Esophagus squamous epithelium (tissue), 5 donors: ENCODE measurements at regions not wholly inside any gene's neighbourhood (a gene's known extent, or its start where the extent isn't known, plus 50 kb on each side); places are given as distances from the start of the nearest gene placed in this dataset.

Experiments
- DNase-seq: peaks from one replicate; lab custom pipeline; 2025; lab: John Stamatoyannopoulos, UW
- H3K27ac ChIP-seq, 4 donors: fragments of 200-600 bp; sonication (generic); one replicate each; pipeline ENCODE4 v1.5.1; 2016 to 2019; ENCODE audit warnings: mild to moderate bottlenecking in 1 of 4
- H3K27me3 ChIP-seq, 4 donors: fragments of 200-600 bp; sonication (generic); 1 replicate in 3 of 4; 2 replicates in 1 of 4; pipeline versions ENCODE4 v1.5.1 to v1.6.0; 2017 to 2021; ENCODE audit warnings: antibody characterized with exemption in 1 of 4
- H3K36me3 ChIP-seq, 3 donors: fragments of 200-600 bp; sonication (generic); one replicate each; pipeline ENCODE4 v1.5.1; 2016 to 2019
- H3K4me1 ChIP-seq, 3 donors: fragments of 200-600 bp; sonication (generic); one replicate each; pipeline ENCODE4 v1.5.1; 2017 to 2019
- H3K4me3 ChIP-seq, 4 donors: fragments of 200-600 bp; sonication (generic); 1 replicate in 3 of 4; 2 replicates in 1 of 4; pipeline ENCODE4 v1.5.1; 2016 to 2019; ENCODE audit warnings: mild to moderate bottlenecking in 2 of 4, moderate library complexity in 1 of 4
- H3K9me3 ChIP-seq, 3 donors: fragments of 200-600 bp; sonication (generic); one replicate each; pipeline ENCODE4 v1.5.1; 2016 to 2019
- CTCF ChIP-seq, 6 experiments: fragments of 450-650 bp in 4 of 6; fragments of 200-600 bp in 2 of 6; sonication (generic) in 2 of 6; IDR thresholded peaks; one replicate each; pipeline ENCODE4 v1.5.1; 2016 to 2019; ENCODE audit warnings: antibody characterized with exemption in 6 of 6, mild to moderate bottlenecking in 4 of 6, moderate library complexity in 4 of 6
- POLR2A ChIP-seq, 4 donors: fragments of 450-650 bp; IDR thresholded peaks; one replicate each; pipeline ENCODE4 v1.6.1; 2017; ENCODE audit warnings: antibody characterized with exemption in 4 of 4, mild to moderate bottlenecking in 4 of 4, moderate library complexity in 3 of 4
- WGBS, 2 donors: methylation state at CpG; one replicate each; pipeline ENCODE4 v1.1.5; 2018; 5-methylcytosine and 5-hydroxymethylcytosine counted together
- intact Hi-C: fragments of 100-400 bp; cut with DNase I; formaldehyde crosslinking; loops from one replicate; pipeline ENCODE4 v1.15.0; 2022
- donor health status: DM: yes; HTN: yes; CAD: no.

GRCh38 chr16:73523209-73523608 is 475.3 kb upstream of the ZFHX3 start:
- DNase-seq: no peak
- Histone ChIP-seq H3K9me3 (no peaks in the 10 kb centered on the region), H3K27me3 (no peaks in the 10 kb centered on the region), H3K4me3 (no peak overlapping the region), H3K27ac (no peak overlapping the region), H3K4me1 (no peaks in the 10 kb centered on the region), H3K36me3 (no peaks in the 10 kb centered on the region)
- whole genome bisulfite sequencing, 2 donors: 83 to 90% methylated on average over 4 of the region's 4 CpGs
- TF ChIP-seq POLR2A (IDR thresholded peaks at IDR 0.05) (no peak), CTCF (IDR thresholded peaks at IDR 0.05) (no peak)
- intact Hi-C loops: no loop called here

GRCh38 chr16:73521499-73521898 is 473.6 kb upstream of the ZFHX3 start:
- DNase-seq: no peak
- Histone ChIP-seq H3K36me3 (no peaks in the 10 kb centered on the region), H3K9me3 (no peaks in the 10 kb centered on the region), H3K27me3 (no peaks in the 10 kb centered on the region), H3K27ac (no peak overlapping the region), H3K4me1 (no peaks in the 10 kb centered on the region), H3K4me3 (no peak overlapping the region)
- TF ChIP-seq CTCF (IDR thresholded peaks at IDR 0.05): no peak
- TF ChIP-seq POLR2A (IDR thresholded peaks at IDR 0.05): no peak
- intact Hi-C loops: no loop called here
- WGBS, 2 donors: 93 to 96% methylated on average over 4 of the region's 4 CpGs

- Histone ChIP-seq H3K36me3 (no peaks in the 10 kb centered on the region), H3K4me1 (peaks cover 0 to 19% (median 0%) of the 10 kb centered on the region in 3 donors), H3K4me3 (no peak overlapping the region), H3K9me3 (no peaks in the 10 kb centered on the region), H3K27me3 (no peaks in the 10 kb centered on the region), H3K27ac (no peak overlapping the region)
- WGBS, 2 donors: 79 to 80% methylated on average over 4 of the region's 4 CpGs
- TF ChIP-seq CTCF (IDR thresholded peaks at IDR 0.05): no peak
- TF ChIP-seq POLR2A (IDR thresholded peaks at IDR 0.05): no peak
- intact Hi-C loops: no loop called here
- no peak for DNase-seq
Observed at GRCh38 chr16:73515616-73516015, 467.7 kb upstream of the ZFHX3 start.

- Histone ChIP-seq H3K27me3 (no peaks in the 10 kb centered on the region), H3K4me1 (peaks cover 0 to 34% (median 0%) of the 10 kb centered on the region in 3 donors), H3K9me3 (no peaks in the 10 kb centered on the region), H3K4me3 (no peak overlapping the region), H3K36me3 (no peaks in the 10 kb centered on the region), H3K27ac (peak overlapping the region; percentile 21 to 54 (median 34))
- intact Hi-C loops: no loop called here
- TF ChIP-seq CTCF (IDR thresholded peaks at IDR 0.05) (no peak), POLR2A (IDR thresholded peaks at IDR 0.05) (no peak)
- no peak for DNase-seq
- 19 to 49% methylated on average over 3 of the region's 3 CpGs for WGBS, 2 donors
Observed at GRCh38 chr16:73510852-73511251, 462.9 kb upstream of the ZFHX3 start.

DNA sequence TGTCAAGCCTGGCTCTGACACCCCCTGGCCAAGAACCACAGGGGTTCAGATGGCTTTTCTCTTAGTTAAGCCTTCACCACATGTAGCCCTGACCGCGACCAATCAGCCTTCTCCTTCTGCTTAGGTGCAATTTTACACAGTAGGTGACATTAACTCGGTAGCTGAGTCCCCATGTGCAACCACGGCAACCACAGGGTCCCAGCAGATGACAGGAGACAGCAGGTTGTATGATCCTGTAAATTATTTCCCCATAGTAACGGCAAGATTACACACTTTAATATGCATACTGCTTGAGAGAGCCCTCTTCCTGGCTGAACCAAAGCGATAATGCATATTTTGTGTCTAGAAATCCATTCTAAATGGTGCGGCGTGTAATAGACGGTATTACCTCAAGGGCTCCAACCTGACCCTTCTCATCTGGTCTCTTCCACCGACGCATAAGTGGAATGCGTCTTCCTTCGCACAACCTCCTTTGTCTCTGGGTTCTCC is 458.7 kb upstream of the ZFHX3 start:
- TF ChIP-seq CTCF (IDR thresholded peaks at IDR 0.05): no peak
- DNase-seq: no peak
- WGBS, 2 donors: 88 to 91% methylated on average over 13 of the region's 13 CpGs
- Histone ChIP-seq H3K4me3 (no peak overlapping the region), H3K27ac (no peak overlapping the region), H3K36me3 (no peaks in the 10 kb centered on the region), H3K27me3 (no peaks in the 10 kb centered on the region), H3K4me1 (peaks cover 0 to 23% (median 0%) of the 10 kb centered on the region in 3 donors), H3K9me3 (no peaks in the 10 kb centered on the region)
- intact Hi-C loops: no loop called here
